ENCODE measurements at regions not wholly inside any gene's neighbourhood (a gene's known extent, or its start where the extent isn't known, plus 50 kb on each side); places are given as distances from the start of the nearest gene placed in this dataset.

DNA sequence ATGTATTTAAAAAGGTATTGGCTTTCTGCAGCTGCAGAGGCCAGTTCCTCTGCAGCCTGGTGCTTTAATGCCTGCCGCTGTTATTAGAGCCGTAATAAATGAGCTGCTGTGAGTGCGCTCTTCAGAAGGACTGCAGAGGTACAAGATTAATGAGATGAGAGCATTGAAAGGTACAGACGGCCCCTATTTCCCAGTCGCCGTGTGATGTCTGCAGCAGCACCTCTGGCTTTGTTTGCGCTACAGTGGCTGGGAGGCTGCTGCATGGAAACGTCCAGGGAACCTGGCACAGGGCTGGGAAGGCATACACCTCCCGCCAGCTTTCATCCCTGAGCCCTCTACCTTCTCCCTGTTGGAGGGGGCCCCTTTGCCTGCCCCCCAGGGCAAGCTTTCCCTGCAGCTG, 383.8 kb upstream of the ZMIZ1 start:
- DNase-seq (ENCODE audit: low spot score), result no peak

DNA sequence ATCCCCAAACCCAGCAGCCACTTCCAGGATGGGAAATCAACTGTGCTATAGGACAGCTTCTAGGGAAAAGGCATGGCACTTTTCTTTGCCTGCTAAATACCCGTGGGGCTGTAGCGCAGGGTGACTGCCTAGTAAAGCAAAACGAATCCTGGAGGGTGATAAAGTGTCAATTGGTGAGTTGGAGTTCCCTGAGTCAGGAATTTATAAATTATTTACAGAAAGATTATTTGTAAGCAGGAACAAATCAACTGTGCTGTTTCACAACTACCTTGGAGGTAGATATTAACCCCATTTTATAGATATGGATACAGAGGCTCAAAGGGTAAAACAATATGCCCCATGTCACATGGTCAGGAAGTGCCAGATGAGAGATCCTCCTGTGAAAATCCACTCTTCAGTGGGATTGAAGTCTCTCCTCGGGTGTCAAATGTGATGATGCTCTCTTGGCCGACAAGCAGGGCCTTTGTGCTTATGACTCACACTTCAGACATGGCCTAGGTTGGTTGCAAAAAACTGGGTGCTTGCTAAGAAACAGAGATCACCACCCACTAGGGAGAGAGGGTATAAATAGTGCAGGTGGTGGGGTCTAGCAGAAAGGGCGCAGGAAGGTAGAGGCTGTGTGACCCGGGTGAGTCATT, 383.2 kb upstream of the ZMIZ1 start:
- DNase-seq (ENCODE audit: low spot score), result no peak

DNA sequence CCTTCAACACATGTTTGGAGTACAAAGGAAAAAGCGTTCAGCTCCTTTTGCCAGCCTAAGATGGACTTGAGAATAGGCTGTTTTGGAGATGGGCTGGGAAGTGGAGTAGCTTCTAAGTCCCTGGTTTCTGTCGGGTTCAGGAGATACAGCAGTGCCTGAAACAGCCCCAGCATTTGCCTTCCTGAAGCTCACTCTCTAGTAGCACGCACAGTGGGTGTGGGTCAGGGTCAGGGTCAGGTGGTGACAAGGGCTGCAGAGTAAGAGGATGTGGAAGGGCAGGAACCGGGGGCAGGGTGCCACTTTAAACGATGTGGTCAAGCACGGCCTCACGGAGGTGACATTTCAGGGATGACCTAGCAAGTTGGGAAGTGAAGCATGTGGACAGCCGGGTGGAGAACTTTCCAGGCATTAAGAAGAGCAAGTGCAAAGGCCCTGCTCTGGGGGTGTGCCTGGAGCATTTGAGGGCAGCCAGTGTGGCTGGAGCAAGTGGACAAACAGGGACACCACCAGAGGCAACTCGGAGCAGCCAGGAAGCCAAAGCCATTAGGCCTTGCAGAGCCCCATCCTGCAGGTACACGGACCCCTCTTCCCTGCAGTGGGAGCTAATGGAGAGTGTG, 382.2 kb upstream of the ZMIZ1 start:
- no peak for DNase-seq (ENCODE audit: low spot score)

GRCh38 chr10:78687626-78688025, 381.1 kb upstream of the ZMIZ1 start:
- no peak for DNase-seq (ENCODE audit: low spot score)

- no peak for DNase-seq (ENCODE audit: low spot score)
Observed at GRCh38 chr10:78688230-78688900, 380.4 kb upstream of the ZMIZ1 start.

DNA sequence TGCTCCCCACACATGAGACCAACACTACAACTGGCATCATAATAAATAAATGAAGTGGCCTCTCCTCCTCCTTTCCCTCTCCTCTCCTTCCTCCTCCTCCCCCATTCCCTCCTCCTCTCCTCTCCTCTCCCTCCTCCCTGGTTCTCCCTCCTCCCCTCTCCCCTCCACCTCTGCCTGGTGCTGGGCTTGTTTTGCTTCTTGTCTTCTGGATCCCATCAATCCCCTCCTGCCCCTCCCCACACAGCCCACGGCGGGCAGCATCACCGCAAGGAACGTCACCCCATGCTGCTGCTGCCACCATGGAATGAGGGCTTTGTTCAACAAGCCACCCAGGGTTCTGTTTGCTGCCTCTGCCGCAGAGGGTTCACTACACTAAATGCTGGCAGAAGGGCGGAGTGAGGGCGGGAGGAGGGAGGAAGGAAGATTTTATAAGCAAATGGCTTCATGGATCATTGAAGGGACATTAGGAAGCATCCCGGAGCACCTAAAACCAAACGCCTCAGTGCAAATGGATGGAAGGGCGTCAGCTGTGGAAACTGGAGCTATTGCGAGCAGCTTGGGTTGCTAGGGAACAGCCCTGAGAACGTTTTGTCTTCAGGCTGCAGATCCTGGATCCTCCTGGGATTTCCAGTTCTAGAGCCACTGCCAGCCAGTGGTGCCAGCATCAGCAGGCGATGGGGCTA, 379.7 kb upstream of the ZMIZ1 start:
- no peak for DNase-seq (ENCODE audit: low spot score)

DNA sequence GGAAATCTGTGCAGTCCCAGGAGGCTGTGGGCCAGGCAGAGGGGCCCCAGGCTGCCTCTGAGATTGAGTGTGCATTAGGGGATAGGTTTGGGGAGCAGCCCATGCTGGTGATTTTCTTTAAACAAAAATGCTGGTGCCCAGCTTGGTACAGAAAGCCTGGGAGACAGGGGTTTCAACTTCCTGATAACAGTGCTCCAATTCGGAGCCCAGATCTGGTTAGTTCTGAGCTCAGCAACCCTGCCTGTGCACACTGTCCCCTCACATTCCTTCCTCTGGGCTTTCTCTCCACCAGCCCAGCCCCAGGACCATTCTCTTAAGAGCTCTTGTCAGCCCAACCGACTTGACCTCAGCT, 379.2 kb upstream of the ZMIZ1 start:
- no peak for DNase-seq (ENCODE audit: low spot score)

- DNase-seq (ENCODE audit: low spot score), result no peak
Observed at GRCh38 chr10:78690354-78691111, 378.2 kb upstream of the ZMIZ1 start.

- DNase-seq (ENCODE audit: low spot score), result no peak
Observed at GRCh38 chr10:78691301-78692030, 377.3 kb upstream of the ZMIZ1 start.

GRCh38 chr10:78692071-78692470, 376.7 kb upstream of the ZMIZ1 start:
- DNase-seq (ENCODE audit: low spot score), result no peak

DNA sequence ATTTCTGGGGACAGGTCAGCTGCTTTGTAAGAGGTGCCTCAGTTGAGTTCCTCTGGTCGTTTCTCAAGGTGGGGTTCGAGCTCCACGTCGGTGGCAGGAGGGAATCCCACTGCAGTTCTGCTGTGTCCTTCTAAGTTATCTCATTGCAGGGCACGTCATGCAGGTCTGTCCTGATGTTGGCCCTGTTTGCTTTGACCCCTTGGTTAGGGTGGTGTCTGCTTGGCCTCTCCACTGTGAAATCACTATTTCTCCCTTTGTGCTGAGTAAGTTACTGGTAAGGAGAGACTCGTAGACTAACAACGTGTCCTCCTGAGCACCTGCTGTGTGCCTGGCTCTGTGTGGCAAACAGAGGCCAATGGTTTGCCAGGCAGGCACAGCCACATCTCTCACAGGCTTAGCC, 372.9 kb upstream of the ZMIZ1 start:
- no peak for DNase-seq (ENCODE audit: low spot score)

DNA sequence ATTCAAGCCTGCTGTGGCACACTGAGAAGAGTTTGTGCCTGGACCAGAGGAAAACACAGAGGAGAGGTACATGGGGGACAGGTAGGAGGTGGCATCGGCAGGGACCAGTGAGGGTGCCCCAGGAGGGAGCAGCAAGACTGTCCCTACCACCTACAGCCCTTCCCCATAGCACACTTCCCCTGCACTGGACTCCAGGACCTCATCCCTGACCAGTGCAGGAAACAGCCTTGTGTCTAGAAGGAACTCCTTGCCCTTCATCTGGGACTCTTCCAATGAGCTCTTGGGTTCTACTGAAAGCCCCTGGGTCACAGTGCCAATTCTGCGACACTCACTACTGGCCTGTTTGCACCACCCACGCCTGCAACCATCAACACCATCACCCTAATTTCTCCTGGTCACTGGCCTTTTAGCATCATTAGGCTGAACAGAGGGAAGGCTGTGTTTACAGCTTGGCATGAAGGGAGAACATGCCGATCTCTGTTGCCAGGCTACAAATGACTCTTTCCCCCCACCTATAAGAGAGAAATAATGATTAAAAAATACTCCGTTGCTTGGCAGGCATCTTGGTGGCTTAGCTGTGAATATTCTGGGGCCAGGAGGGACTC, 371.9 kb upstream of the ZMIZ1 start:
- no peak for DNase-seq (ENCODE audit: low spot score)

- DNase-seq (ENCODE audit: low spot score), result no peak
Observed at GRCh38 chr10:78699971-78700370, 368.8 kb upstream of the ZMIZ1 start.

DNA sequence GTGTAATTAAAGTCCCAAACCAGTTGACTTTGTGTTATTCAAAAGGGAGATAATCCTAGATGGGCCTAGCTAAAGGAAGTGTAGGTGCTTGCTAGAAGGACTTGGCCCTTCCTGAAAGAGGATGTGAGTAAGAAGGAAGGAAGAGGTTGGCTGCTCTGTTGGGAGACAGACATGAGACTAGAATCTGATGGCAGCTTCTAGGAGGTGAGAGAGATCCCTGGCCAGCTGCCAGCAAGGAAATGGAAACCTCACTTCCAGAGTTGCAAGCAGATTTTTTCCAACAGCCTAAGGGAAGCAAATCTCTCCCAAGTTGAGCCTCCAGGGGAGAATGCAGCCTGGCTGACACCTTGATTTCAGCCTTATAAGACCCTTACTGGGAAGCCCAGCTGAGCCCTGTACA, 368.4 kb upstream of the ZMIZ1 start:
- DNase-seq (ENCODE audit: low spot score), result no peak

- DNase-seq (ENCODE audit: low spot score), result no peak
Observed at GRCh38 chr10:78700816-78701520, 367.8 kb upstream of the ZMIZ1 start.

- DNase-seq (ENCODE audit: low spot score), result no peak
Observed at GRCh38 chr10:78702186-78702585, 366.6 kb upstream of the ZMIZ1 start.

- no peak for DNase-seq (ENCODE audit: low spot score)
Observed at GRCh38 chr10:78702876-78703275, 365.9 kb upstream of the ZMIZ1 start.

DNA sequence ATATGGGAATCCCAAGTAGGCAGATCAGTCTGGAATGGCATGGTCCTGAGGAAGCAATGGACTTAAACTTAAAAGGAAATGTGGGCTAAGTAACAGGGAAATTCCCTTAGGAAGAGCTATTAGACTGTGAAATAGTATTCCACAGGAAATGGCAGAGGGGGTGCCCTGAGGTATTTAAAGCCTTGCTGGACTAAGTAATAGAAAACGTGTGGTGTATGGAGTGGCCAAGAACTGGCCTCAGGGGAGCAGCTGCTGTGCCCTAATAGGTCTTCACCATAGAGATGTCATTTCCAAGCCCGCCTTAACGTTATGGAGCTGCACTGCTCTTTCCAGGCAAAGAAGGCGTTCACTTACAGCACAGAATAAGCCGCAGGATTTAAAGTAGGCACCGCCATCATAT, 365.2 kb upstream of the ZMIZ1 start:
- no peak for DNase-seq (ENCODE audit: low spot score)

GRCh38 chr10:78706256-78706655, 362.5 kb upstream of the ZMIZ1 start:
- DNase-seq (ENCODE audit: low spot score), result no peak

DNA sequence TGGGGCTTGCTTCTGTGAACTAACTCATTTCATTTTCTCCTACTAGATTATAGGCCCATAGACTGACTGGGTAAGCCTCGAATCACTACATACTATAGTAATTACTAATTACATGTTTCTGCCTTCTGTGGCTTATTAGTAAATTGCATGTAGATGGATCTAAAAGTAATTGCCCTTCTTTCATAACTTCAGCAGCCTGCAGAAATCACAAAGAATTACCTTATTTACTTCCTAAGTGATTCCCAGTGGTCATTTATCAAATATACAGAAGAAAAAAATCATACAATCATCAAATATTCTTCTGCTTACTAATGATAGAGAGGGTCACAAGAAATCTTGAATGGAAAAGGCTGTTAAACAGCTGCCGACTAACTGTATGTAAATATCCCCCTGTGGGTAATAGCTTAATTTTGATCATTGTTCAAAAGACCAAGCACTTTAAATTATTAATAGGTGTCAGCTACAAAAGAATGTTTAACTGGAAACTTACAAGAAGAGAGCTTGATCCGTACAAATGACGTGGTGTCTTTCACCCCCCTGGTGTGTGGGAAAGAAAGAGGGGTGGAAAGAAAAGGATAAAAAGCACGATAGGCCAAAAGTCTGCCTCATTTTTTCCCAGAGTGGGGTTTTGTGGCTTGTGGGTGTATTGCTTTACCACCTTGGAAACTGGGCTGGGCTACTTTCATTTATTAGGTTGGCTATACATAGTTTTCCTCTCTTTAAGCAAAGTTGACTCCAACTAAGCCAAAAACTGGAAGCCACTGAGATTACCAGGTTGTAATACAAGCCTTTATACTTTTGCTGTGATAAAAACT, 361.8 kb upstream of the ZMIZ1 start:
- DNase-seq (ENCODE audit: low spot score), result no peak

Data from H4 (cell line).